ENCODE measurements at regions not wholly inside any gene's neighbourhood (a gene's known extent, or its start where the extent isn't known, plus 50 kb on each side); places are given as distances from the start of the nearest gene placed in this dataset.

GRCh38 chr2:118668431-118669424 lies 178.7 kb downstream of the EN1 start:
- TF ChIP-seq CTCF (IDR thresholded peaks at IDR 0.05): no peak
- TF ChIP-seq ZNF232 (CRISPR knock-in tag; IDR thresholded peaks at IDR 0.05): no peak
- no peak for TF ChIP-seq ZNF317 (CRISPR knock-in tag; IDR thresholded peaks at IDR 0.05; ENCODE audit: borderline replicate concordance, low read depth)
- TF ChIP-seq ZBTB43 (CRISPR knock-in tag; IDR thresholded peaks at IDR 0.05): no peak
- TF ChIP-seq ZNF512 (CRISPR knock-in tag; IDR thresholded peaks at IDR 0.05; ENCODE audit: borderline replicate concordance): no peak
- no peak for TF ChIP-seq EMX1 (CRISPR knock-in tag; IDR thresholded peaks at IDR 0.05)
- TF ChIP-seq KAT7 (CRISPR knock-in tag; IDR thresholded peaks at IDR 0.05; ENCODE audit: borderline replicate concordance): no peak

Measured in WTC11 (cell line).